ENCODE measurements at regions not wholly inside any gene's neighbourhood (a gene's known extent, or its start where the extent isn't known, plus 50 kb on each side); places are given as distances from the start of the nearest gene placed in this dataset.

DNA sequence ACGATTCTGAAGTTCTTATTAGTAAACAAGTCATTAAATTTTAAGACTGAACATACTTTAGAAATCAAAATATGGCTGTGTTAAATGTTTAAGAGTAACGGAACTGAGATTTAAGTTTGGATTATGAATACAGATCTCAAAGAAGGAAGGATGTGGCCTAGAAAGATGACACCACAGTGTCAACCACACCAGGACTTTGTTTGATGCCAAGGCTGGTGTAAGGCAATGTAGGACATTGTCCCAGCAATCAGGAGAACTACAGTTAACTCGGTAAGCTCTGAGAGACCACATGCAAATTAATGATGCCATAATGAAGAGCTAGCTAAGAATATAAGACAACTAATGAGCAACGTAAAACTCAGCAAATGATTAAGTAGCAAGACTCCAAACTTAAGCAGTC, 932.9 kb downstream of the ADGRL2 start:
- H3K36me3 ChIP-seq (ENCODE audit: insufficient read depth, low read length, poor library complexity, severe bottlenecking), result no peaks in the 10 kb centered on the region
- H3K9me3 ChIP-seq (ENCODE audit: low read depth, low read length, poor library complexity, severe bottlenecking), result peaks cover 14% of the 10 kb centered on the region
- H3K4me1 ChIP-seq (ENCODE audit: insufficient read depth, low read length, poor library complexity, severe bottlenecking), result no peaks in the 10 kb centered on the region
- BruUV-seq (replicated peaks), result no TSS peak
- no peak overlapping the region for H3K4me3 ChIP-seq (ENCODE audit: low read depth, low read length, poor library complexity, severe bottlenecking)
- intact Hi-C loops (cut with micrococcal nuclease; ENCODE audit: unreplicated experiment), result no loop called here
- TF ChIP-seq EZH2 (IDR thresholded peaks at IDR 0.05; ENCODE audit: borderline replicate concordance, low read depth, low read length, poor library complexity, severe bottlenecking), result no peak
- TF ChIP-seq, protein P1, sequence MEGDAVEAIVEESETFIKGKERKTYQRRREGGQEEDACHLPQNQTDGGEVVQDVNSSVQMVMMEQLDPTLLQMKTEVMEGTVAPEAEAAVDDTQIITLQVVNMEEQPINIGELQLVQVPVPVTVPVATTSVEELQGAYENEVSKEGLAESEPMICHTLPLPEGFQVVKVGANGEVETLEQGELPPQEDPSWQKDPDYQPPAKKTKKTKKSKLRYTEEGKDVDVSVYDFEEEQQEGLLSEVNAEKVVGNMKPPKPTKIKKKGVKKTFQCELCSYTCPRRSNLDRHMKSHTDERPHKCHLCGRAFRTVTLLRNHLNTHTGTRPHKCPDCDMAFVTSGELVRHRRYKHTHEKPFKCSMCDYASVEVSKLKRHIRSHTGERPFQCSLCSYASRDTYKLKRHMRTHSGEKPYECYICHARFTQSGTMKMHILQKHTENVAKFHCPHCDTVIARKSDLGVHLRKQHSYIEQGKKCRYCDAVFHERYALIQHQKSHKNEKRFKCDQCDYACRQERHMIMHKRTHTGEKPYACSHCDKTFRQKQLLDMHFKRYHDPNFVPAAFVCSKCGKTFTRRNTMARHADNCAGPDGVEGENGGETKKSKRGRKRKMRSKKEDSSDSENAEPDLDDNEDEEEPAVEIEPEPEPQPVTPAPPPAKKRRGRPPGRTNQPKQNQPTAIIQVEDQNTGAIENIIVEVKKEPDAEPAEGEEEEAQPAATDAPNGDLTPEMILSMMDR (conservative IDR thresholded peaks at IDR 0.05; ENCODE audit: low read depth, low read length), result no peak
- ChIA-PET CTCF (no interaction called here), POLR2A (ENCODE audit: low non-redundant PET) (no interaction called here)
- no peak for DNase-seq (ENCODE audit: low spot score)
- no peak overlapping the region for H3K27ac ChIP-seq (ENCODE audit: low read depth, low read length, poor library complexity, severe bottlenecking)
- H3K27me3 ChIP-seq (replicated peaks; ENCODE audit: insufficient read depth, low read depth, low read length, poor library complexity), result no peaks in the 10 kb centered on the region

DNA sequence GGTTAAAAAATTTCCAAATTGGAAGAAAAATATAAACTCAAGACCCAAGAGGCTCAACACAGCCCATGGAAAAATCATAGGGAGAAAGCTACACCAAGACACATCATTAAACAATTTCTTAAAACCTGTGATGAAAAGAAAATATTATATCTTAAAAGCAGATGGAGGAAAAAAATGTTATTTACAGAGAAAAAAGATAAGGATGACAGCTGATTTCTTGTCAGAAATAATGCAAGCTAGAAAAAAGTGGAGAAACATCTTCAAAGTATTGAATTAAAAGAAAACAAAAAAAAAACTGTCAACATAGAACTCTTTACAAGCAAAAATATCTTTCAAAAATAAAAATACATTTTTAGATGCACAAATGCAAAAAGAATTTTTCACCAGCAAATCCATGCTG, 930.5 kb downstream of the ADGRL2 start:
- Histone ChIP-seq H3K27ac (ENCODE audit: low read depth, low read length, poor library complexity, severe bottlenecking) (no peak overlapping the region), H3K9me3 (ENCODE audit: low read depth, low read length, poor library complexity, severe bottlenecking) (peaks cover 14% of the 10 kb centered on the region), H3K4me3 (ENCODE audit: low read depth, low read length, poor library complexity, severe bottlenecking) (no peak overlapping the region), H3K36me3 (ENCODE audit: insufficient read depth, low read length, poor library complexity, severe bottlenecking) (no peaks in the 10 kb centered on the region), H3K4me1 (ENCODE audit: insufficient read depth, low read length, poor library complexity, severe bottlenecking) (no peaks in the 10 kb centered on the region), H3K27me3 (replicated peaks; ENCODE audit: insufficient read depth, low read depth, low read length, poor library complexity) (no peaks in the 10 kb centered on the region)
- intact Hi-C loops (cut with micrococcal nuclease; ENCODE audit: unreplicated experiment), result no loop called here
- POLR2A ChIA-PET (ENCODE audit: low non-redundant PET), result no interaction called here
- no TSS peak for BruUV-seq (replicated peaks)
- TF ChIP-seq, protein P1 (conservative IDR thresholded peaks at IDR 0.05; ENCODE audit: low read depth, low read length), result no peak
- TF ChIP-seq EZH2 (IDR thresholded peaks at IDR 0.05; ENCODE audit: borderline replicate concordance, low read depth, low read length, poor library complexity, severe bottlenecking), result no peak
- no peak for DNase-seq (ENCODE audit: low spot score)
- CTCF ChIA-PET, result no interaction called here

DNA sequence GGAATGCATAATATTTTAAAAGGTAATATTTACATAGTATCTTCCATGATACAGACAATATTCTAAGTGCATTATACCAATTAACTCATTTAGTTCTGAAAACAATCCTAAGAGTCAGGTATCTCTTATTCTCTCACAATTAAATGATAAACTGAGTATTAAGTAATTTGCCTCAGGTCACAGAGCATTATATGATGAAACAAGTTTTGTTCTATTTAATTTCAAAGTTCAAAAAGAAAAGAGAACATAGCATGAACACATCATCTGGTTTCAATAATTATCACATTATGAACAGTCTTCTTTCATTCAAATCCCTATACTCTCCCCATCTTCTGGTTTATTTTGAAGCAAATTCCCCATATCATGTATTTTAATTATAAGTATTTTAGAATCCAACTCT, 927.5 kb downstream of the ADGRL2 start:
- H3K4me3 ChIP-seq (ENCODE audit: low read depth, low read length, poor library complexity, severe bottlenecking), result no peak overlapping the region
- ChIA-PET CTCF (no interaction called here), POLR2A (ENCODE audit: low non-redundant PET) (no interaction called here)
- no peaks in the 10 kb centered on the region for H3K4me1 ChIP-seq (ENCODE audit: insufficient read depth, low read length, poor library complexity, severe bottlenecking)
- no peak for DNase-seq (ENCODE audit: low spot score)
- H3K27me3 ChIP-seq (replicated peaks; ENCODE audit: insufficient read depth, low read depth, low read length, poor library complexity), result no peaks in the 10 kb centered on the region
- no peaks in the 10 kb centered on the region for H3K36me3 ChIP-seq (ENCODE audit: insufficient read depth, low read length, poor library complexity, severe bottlenecking)
- no peak overlapping the region for H3K27ac ChIP-seq (ENCODE audit: low read depth, low read length, poor library complexity, severe bottlenecking)
- H3K9me3 ChIP-seq (ENCODE audit: low read depth, low read length, poor library complexity, severe bottlenecking), result peaks cover 14% of the 10 kb centered on the region
- intact Hi-C loops (cut with micrococcal nuclease; ENCODE audit: unreplicated experiment), result no loop called here
- no peak for TF ChIP-seq EZH2 (IDR thresholded peaks at IDR 0.05; ENCODE audit: borderline replicate concordance, low read depth, low read length, poor library complexity, severe bottlenecking)
- TF ChIP-seq, protein P1 (conservative IDR thresholded peaks at IDR 0.05; ENCODE audit: low read depth, low read length), result no peak
- BruUV-seq (replicated peaks), result no TSS peak

All from A673 (cell line).